ENCODE measurements at regions not wholly inside any gene's neighbourhood (a gene's known extent, or its start where the extent isn't known, plus 50 kb on each side); places are given as distances from the start of the nearest gene placed in this dataset.

DNA sequence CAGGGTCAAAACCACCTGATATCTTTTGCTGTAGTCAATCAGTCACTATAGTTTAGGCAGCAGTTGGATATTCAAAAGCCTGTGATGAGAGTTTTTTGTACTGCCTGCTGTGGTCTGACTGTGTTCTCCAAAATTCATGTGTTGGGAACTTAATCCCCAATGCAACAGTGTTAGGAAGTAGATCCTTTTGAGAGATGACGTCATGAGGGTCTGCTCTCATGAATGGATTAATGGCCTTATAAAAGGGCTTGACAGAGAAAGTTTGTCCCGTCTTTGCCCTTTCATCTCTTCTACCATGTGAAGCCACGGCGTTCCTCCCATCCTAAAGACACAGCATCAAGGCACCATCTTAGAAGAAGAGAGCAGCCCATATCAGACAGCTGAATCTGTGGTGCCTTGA is 50.8 kb upstream of the PDE3A start:
- TF ChIP-seq, protein P1, sequence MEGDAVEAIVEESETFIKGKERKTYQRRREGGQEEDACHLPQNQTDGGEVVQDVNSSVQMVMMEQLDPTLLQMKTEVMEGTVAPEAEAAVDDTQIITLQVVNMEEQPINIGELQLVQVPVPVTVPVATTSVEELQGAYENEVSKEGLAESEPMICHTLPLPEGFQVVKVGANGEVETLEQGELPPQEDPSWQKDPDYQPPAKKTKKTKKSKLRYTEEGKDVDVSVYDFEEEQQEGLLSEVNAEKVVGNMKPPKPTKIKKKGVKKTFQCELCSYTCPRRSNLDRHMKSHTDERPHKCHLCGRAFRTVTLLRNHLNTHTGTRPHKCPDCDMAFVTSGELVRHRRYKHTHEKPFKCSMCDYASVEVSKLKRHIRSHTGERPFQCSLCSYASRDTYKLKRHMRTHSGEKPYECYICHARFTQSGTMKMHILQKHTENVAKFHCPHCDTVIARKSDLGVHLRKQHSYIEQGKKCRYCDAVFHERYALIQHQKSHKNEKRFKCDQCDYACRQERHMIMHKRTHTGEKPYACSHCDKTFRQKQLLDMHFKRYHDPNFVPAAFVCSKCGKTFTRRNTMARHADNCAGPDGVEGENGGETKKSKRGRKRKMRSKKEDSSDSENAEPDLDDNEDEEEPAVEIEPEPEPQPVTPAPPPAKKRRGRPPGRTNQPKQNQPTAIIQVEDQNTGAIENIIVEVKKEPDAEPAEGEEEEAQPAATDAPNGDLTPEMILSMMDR (IDR thresholded peaks at IDR 0.05; ENCODE audit: low read length): no peak
- TF ChIP-seq EZH2 (optimal IDR thresholded peaks at IDR 0.05; ENCODE audit: low read depth, low read length): no peak
